AG04449 (cell line): ENCODE measurements at regions not wholly inside any gene's neighbourhood (a gene's known extent, or its start where the extent isn't known, plus 50 kb on each side); places are given as distances from the start of the nearest gene placed in this dataset.

Experiments
- CTCF ChIA-PET: fragments of 350-600 bp; formaldehyde crosslinking; extraction: SDS; loops from one replicate; lab custom pipeline; 2021; ENCODE audit warnings: antibody characterized with exemption; lab: Yijun Ruan, JAX
- POLR2A ChIA-PET: fragments of 400-600, 350-600 bp; formaldehyde crosslinking; extraction: SDS; loops from one replicate; lab custom pipeline; 2020; ENCODE audit warnings: antibody characterized with exemption, inconsistent platforms; lab: Yijun Ruan, JAX
- DNase-seq: peaks from one replicate; pipeline ENCODE4 v3.0.0-alpha.2; 2010; ENCODE audit warnings: low read depth, low spot score
- H3K4me3 ChIP-seq: 2 replicates; pipeline ENCODE4 v1.5.1; 2011; ENCODE audit warnings: low read depth, mild to moderate bottlenecking, control low read depth, low read length
- CTCF ChIP-seq: IDR thresholded peaks from one replicate; pipeline ENCODE4 v1.5.1; 2011; ENCODE audit warnings: mild to moderate bottlenecking, moderate library complexity, low read length, control low read depth, inconsistent platforms; ENCODE audit not compliant: insufficient read depth; ENCODE audit errors: missing control alignments

DNA sequence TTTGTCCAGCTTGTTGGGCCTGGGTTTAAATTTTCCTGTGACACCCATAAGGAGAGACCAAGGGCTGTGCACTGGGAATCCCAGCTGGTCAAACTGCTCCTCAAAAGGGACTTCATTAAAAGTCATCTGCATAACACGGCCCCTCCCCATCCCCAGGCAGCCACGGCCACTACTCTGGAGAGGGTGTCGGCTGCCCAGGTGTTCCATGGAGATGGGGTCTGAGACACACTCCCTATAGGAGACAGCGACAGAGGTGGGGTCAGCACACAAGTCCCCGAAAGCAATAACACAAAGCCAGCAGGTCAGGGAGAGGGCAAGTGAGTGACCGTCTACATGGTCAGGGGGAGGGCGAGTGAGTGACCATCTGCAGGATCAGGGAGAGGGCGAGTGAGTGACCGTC is 75.6 kb upstream of the BCL11B start:
- no peak for TF ChIP-seq CTCF
- ChIA-PET CTCF (no interaction called here), POLR2A (no interaction called here)
- no peak overlapping the region for H3K4me3 ChIP-seq
- DNase-seq = no peak

DNA sequence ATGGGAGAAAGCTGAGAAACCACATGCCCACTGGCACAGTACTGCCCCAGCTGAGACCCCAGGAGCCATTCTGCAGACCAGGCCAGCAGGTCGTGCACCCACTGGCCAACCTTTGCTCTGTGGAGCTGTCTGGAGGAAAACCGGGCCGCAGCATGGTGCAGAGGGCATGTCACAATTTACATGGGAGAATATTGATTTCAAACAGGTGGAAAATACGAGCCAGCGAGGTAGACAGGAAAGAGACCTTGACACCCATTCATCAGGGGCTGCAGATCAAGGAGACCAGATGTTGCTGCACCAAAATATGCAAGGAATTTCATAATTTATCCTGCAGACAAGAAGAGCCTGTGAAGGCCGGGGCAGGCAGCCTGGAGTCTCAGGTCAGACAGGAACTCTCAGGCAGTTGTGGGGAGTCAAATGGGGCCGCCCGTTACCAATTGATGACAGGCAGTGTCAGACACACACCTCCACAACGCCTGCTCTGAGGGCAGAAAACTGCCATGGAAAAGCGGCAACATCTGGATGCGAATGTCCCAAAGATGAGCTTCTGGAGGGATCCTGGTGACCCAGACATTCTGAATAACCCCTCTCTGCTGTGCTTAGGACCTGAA is 74.6 kb upstream of the BCL11B start:
- DNase-seq = no peak
- no peak for TF ChIP-seq CTCF
- CTCF ChIA-PET = interaction anchor here (1.4 kb wide), 1 partner anchor 46 kb away, joined by 3 read pairs; no protein-coding TSS in a partner anchor
- POLR2A ChIA-PET = no interaction called here
- no peak overlapping the region for H3K4me3 ChIP-seq

- no peak for DNase-seq
- no peak for TF ChIP-seq CTCF
- H3K4me3 ChIP-seq = no peak overlapping the region
- ChIA-PET POLR2A (no interaction called here), CTCF (interaction anchor here (1.4 kb wide), 1 partner anchor 48 kb away, joined by 3 read pairs; no protein-coding TSS in a partner anchor)
These were observed 73.5 kb upstream of the BCL11B start for GRCh38 chr14:99345472-99345871.

- ChIA-PET CTCF (no interaction called here), POLR2A (no interaction called here)
- H3K4me3 ChIP-seq = no peak overlapping the region
- no peak for TF ChIP-seq CTCF
- DNase-seq = no peak
These were observed 72.2 kb upstream of the BCL11B start for GRCh38 chr14:99344051-99344758.

- TF ChIP-seq CTCF = no peak
- CTCF ChIA-PET = interaction anchor here (2.1 kb wide), 1 partner anchor 23 kb away, joined by 7 read pairs; no protein-coding TSS in a partner anchor
- no peak overlapping the region for H3K4me3 ChIP-seq
- POLR2A ChIA-PET = no interaction called here
- no peak for DNase-seq
These were observed 70.9 kb upstream of the BCL11B start for GRCh38 chr14:99342906-99343305.

DNA sequence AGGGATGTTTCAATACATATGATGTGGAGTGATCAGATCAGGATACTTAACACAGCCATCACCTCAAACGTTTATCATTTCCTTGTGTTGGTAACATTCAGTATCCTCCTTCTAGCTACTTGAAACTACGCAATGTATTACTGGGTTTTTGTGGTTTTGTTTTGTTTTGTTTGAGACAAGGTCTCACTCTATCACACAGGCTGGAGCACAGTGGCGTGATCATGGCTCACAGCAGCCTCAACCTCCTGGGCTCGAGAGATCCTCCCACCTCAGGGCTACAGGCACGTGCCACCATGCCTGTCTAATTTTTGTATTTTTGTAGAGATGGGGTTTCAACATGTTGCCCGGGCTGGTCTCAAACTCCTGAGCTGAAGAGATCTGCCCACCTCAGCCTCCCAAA is 70.2 kb upstream of the BCL11B start:
- ChIA-PET CTCF (interaction anchor here (2.1 kb wide), 1 partner anchor 22 kb away, joined by 7 read pairs; no protein-coding TSS in a partner anchor), POLR2A (interaction anchor here (0.6 kb wide), 1 partner anchor 17 kb away, joined by 3 read pairs; no protein-coding TSS in a partner anchor)
- H3K4me3 ChIP-seq = no peak overlapping the region
- TF ChIP-seq CTCF = no peak
- DNase-seq = no peak
